HG02885 (cell line): ENCODE measurements at regions not wholly inside any gene's neighbourhood (a gene's known extent, or its start where the extent isn't known, plus 50 kb on each side); places are given as distances from the start of the nearest gene placed in this dataset.

Experiments
- ATAC-seq: cut with Tn5 transposase; IDR thresholded peaks from one replicate; pipeline ENCODE4 v1.9.1; 2021; ENCODE audit warnings: mild to moderate bottlenecking; ENCODE audit not compliant: unreplicated experiment, poor library complexity

DNA sequence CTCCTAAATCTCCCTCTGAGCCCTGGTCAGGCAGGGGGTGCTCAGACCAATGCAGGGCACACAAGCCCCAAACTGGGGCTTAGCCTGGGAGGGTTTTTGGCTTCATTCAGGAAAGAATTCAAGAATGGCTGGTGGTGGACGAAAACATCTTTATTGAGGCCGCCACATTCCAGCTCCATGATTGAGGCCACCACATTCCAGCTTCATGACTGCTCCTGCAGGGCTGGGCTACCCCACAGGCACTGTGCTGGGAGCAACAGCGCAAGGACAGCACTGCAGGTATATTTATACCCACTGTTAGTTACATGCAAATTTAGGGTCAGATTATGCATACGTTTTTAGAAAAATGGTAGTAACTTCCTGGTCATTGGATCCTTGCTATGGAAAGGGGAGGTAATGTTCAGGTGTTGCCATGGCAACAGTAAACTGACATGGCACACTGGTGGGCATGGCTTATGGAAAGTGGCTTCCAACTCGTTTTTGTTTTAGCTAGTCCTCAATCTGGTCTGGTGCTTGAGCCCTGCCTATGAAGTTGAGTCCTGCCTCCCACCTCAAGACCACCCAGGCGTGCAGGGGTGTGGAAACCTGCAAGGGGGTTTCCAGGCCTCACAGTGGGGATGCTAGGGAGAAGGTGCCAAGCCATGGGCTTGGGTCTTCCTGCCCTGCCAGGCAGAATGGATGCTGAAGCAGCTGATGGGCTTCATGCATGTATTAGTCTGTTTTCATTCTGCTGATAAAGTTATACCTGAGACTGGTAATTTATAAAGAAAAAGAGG is 348.7 kb upstream of the AJAP1 start:
- no peak for ATAC-seq

DNA sequence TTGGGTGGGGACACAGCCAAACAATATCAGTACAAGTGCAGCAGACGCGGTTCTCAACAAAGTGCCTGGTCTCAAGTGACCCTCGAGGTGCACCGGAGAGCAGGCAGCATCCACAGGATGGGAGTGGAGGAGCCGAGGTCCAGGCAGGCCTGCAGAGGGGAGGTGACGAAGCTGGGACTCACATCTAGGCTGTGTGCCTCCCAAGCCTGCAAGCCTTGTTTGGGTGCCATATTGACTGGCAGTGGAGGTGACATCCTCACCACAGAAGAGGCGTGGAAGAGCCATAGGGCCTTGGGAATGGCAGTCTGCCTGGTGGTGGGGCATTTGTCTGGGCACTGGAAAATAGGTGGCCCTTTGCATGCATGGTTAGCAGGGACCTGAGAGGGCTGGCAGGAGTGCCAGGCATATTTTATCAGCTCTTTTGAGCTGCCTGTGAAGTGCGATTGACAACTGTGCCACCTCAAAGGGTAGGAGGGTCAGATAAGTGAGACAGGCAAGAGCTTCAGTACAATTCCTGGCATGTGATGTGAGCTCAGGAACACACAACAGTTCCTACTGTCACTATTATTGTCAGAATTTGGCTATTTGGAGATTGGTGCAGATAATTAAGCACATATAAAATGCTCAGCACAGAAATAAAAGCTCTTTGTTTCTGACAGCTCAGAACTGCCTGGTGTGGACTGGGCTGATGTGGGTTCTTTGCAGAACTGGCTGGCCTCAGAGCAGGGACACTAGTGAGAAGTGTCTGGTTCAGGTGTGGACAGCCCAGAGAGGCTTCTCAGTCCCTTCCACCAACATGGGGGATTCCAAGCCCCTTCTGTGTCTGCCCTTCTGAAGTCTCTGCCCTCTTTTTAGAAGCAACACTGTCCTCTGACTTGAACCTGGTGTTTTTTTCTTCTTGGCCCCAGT is 347.6 kb upstream of the AJAP1 start:
- ATAC-seq: no peak

DNA sequence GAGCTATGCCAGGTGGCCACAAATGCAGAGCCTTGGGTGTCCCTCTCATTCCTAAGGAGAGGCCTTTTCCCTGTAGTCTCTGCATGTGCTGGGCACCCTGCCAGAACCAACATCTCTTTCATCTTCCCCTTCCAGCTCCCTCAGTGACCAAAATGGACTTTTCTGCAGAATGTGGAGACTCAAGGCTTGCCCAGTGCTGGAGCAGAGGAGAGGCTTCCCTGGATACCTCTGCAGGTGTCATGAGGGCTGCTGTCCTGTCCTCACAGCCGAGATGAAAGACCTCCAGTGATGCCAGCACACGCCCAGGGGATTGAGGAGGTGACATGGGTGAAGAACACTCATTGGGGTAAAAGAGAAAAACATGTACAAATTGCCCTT is 347.0 kb upstream of the AJAP1 start:
- ATAC-seq: no peak

DNA sequence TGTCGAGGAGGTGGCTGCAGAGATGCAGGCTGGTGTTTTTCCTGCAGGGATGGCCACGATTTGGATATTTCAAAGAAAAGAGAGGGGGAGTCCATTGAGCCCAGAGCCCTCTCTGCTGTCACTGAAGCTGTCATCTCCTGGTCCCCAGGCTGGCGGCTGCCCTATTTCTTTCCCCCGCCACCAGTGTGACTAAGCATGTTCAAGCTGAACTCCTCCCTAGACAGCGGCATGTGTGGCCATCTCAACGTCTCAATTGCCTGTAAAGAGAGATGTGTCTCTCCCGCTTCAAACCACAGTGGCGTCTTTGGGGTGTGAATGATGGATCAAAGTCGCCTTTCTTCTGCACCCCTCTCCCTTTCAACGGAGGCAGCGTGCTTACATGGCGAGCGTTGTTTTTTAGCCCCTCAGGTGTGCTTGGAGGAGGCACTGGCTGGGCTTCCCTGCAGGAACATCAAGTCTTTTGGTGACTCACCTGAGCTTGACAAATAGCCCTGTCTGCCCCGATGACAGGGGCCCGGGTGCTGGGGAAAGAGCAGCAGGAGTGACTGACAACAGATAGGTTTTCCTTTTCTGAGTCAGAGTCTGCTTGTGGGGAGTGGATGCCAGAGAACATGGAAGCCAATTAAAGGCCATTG is 346.4 kb upstream of the AJAP1 start:
- no peak for ATAC-seq

DNA sequence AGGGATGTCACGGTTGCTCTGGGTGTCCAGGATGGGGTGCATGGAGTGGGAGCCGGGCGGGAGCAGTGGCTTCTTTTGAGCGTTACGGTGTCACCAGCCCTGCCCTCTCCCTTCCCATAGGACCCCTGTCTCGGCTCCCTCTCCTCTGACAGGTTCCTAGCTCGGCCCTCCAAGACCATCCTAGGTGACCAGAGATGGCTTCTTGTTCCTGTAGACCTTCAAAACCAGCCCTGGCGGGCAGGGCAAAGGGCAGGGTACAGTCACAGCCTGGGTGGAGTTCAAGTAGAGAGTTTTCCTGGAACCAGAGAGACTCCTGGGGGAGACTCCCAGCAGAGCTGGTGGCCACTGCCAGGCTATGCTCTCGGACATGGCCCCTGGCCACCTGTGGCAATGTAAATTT is 345.6 kb upstream of the AJAP1 start:
- ATAC-seq: no peak

DNA sequence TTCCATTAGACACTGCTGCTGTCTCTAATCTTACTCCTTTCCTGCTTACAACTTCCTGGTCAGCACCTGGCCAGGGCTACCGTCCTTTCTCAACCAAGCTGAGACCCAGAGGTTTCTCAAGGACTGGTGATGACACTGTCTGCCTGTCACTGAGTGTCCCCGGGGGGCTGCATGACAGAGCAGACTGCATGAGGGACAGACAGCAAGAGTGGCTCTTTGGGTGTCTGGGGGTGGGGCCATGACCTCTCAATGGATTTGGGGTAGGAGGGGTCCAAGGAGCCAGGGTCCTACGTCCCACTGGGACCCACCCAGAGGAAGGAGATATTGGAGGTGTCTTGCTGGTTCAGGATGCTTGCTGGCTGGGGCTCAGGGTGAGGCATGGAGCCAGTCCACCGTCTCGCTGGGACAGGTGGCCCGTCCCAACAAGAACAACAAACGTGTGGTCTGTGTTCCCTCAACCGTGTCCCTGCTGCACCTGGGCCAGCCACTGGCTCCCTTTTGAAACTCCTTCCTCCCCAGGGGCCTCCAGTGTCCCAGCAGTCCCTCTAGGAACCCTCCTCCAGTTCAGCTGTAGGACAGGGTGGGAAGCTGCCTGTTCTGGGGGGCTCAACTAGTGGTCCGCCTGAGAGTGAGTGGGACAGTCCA is 344.6 kb upstream of the AJAP1 start:
- no peak for ATAC-seq

DNA sequence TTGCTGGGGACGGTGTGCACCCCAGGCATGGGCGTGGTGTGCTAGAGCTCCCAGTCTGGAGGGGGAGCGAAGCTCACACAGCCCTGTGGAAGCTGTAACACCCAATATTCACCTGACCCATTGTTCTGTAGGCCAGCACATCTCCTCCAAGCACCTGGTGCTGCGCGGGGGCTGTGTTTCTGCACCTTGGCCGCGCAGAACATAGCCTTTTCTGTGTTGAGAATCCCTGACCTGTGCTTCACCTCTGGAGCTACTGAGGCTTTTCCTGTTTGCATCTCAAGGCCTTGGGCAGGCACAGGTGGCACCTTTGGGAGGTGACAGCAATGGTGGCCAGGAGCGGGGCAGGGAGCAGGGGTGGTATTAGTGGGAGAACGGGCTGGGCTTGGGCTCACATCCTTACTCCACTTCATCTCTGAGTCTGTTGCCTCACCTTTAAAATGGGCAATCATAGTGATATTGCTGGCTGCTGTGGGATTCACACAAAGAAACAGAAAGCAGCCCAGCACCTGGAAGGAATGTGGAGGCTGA is 343.9 kb upstream of the AJAP1 start:
- no peak for ATAC-seq

DNA sequence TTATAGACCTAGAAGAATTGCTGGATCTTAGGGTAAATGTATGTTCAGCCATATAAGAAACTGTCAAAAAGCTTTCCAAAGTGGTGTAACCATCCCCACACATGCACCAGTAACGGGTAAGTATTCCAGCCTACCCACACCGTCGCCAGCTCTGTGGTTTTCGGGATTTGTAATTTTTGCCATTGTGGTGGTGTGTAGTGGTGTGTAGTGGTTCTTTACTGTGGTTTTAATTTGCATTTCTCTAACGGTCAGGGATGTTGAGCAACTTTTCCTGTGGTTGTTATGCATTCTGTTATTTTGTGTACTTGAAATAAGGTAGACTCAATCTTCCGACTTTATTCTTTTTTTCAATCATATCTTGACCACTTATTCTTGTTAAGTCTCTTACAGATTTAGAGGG is 342.4 kb upstream of the AJAP1 start:
- ATAC-seq: no peak

DNA sequence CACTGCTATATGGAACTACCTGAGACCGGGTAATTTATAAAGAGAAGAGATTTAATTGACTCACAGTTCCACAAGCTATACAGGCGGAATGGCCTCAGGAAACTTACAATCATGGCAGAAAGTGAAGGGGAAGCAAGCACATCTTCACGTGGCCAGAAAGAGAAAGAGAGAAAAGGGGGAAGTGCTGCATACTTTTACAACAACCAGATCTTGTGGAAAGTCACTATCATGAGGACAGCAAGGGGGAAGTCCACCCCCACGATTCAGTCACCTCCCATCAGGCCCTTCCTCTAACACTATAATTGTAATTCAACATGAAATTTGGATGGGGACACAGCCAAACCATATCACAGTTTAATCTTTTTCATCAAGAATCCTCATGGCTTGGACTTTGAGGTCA is 339.2 kb upstream of the AJAP1 start:
- no peak for ATAC-seq

DNA sequence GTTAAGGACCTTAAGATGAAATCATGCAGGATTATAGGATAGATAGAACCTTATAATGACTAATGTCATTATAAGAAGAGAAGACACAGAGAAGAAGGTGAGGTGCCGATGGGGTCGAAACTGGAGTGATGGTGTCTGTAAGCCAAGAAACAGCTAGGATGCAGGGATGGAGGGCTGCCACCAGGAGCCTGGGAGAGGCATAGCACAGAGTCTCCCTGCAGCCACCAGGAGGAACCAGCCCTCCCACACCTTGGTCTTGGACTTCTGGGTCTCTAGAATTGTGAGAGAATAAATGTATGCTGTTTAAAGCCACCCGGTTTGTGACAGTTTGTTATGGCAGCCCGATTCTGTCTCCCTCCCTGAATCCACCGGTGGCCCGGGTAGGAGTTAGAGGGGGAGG is 337.2 kb upstream of the AJAP1 start:
- ATAC-seq: no peak

DNA sequence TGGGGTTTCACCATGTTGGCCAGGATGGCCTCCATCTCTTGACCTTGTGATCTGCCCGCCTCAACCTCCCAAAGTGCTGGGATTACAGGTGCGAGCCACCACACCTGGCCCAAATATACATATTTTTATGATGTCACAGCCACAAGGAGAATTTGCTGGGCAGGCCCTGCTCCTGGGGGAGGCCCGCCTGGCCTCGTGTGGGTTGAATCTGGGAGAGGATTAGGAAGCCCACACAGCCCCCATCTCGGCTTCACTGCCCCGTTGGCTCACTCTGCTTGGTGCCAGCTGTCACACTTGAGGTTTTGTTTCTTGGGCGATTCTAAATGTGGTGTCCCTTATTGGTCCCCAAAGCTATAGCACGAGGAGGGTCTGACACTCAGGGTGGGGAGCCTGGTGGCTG is 335.7 kb upstream of the AJAP1 start:
- no peak for ATAC-seq

DNA sequence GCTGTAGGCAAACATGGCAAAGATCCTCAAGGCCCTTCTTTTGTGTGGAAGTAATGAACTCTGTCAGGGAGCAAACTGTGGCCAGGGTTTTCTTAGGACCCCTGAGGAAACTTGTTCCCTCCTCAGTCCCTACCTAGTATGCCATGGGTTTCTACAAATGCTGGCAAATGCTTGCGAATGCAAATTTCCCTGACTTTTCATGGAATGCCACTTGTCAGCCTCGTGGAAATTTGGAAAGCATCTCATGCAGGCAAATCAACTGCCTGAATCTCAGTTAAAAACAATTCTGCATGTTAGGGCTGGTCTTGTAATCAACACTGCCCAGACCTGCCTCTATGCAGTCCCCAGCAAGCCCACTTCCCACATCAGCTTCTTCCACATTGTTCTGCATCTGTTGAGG is 334.9 kb upstream of the AJAP1 start:
- no peak for ATAC-seq

DNA sequence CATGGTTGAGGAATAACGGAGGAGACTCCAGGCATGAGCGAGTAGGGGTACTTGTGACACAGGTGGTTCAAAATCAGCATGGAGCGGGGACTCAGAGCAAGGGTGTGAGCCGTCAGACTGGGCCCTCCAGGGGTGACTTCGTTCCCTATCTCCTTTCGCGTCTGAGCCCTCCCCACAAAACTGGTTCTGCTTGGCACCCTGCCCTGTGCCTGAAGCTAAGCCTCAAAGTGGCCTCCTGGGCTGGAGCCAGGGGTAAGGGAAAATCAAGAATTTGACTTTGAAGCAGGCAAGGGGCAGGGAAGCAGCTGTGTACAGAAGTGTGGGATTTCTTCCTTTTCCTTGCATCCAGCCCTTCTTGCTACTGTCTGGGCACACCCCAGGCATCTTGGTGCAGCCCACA is 331.5 kb upstream of the AJAP1 start:
- no peak for ATAC-seq

DNA sequence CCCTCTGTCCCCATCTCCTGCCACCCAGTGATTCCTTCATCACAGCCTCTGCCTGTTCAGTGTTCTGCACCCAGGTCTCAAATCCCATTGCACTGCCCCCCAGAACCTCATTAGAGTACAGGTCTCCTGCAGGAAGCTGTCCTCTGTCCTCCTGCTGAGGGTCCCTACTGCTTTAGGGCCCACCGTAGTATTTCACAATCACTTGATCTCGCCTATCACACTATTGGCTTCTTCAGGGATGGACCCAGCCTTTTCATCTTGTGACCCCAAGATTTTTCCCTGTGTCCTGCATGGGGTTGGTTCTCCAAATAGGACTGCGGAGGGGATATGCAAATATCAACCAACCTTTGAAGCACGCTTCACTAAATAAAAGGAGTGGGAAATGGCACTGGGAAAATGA is 331.1 kb upstream of the AJAP1 start:
- ATAC-seq: no peak

DNA sequence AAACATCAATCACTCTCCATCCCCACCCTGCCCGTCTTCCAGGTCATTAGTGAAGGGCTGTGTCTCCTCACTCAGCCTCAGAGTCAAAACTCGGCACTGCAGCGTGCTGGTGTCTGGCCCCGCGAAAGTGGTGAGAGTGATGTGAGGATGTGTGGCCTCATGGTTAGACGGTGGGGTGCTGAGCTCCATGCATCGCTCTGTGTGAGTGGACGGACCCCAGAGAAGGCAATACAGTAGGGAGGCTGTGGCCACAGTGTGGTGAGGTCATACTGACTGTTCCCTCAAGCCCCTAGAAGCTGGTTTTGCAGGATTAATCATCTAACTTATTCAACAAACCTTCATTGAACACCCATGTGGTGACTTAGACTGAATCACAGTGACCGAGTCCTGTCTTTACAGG is 329.9 kb upstream of the AJAP1 start:
- ATAC-seq: no peak

DNA sequence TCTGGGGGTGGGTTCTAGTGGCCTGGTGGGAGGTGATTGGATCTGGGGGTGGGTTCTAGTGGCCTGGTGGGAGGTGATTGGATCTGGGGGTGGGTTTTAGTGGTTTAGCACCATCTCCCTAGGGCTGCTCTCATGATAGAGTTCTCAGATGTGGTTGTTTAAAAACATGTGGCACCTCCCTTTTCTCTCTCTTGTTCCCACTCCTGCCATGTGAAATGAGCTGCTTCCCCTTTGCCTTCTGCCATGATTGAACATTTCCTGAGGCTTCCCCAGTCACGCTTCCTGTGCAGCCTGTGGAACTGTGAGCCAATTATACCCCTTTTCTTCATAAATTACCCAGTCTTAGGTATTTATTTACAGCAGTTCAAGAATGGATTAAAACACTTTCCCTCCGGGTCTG is 327.3 kb upstream of the AJAP1 start:
- no peak for ATAC-seq

DNA sequence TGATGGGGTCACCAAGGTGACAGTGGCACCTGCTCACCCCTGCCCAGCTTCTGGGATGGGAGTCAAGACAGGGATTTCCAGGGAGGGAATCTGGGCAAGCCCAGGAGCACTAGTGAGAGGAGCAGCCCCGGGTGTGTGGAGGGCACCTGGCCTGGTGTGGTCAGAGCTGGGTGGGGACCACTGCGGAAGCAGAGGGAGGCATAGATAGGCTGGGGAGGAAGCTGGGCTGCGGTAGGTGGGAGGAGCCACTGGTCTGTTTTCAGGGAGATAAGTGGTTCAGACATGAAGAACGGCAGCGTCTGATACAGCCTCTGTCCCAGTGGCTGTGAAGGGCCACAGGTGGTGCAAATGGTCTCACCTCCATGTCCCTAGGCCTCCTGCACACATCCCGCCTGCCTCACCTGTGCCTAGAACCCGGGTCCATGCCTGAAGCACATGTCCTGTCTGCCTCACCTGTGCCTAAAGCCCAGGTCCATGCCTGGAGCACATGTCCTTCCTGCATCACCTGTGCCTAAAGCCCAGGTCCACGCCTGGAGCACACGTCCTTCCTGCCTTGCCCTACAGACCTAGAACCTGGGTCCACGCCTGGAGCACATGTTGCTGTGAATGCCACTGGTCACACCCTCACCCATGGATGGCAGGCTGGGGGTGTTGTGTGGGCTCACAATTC is 325.9 kb upstream of the AJAP1 start:
- ATAC-seq: no peak

DNA sequence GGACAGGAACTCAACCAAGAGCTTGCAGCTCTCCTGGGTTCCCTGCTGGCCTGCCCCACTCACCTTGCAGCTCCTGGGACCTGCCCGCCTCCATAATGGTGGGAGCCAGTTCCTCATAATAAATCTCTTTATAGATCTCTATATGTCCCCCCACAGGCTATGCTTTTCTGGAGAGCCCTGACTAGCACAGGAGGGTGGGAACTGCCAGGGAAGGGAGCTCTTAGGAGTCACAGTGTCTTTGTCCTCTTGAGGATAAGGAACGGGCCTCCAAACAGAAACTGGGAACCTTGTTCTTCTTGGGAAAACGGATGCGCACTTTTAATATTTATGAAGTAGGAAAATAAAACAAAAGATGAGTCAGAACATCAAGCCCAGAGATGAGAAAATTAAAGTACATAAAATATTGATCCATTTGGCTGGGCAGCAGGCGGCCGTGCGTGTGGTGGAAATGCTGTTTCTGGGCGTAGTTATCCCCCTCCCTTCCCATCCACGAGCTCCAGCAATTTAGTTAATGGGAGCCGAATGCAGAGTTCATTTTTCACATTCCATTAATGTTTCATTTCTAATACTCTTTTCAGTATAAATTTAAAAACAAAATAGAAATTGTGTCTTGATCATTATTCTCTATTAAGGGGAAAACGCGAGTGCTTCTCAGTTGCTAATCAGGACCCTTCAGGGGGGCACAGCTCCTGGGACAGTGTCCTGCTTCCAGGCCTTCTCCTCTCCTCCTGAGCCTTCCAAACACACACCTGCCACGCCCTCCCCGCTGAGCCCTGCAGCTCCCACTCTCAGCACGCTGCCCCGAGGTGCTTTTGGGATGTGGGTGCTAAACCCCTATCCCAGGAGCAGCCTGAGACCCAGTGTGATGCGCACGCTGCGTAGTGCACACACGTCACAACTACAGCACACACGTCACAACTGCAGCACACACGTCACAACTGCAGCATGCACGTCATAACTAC is 323.3 kb upstream of the AJAP1 start:
- ATAC-seq: no peak

DNA sequence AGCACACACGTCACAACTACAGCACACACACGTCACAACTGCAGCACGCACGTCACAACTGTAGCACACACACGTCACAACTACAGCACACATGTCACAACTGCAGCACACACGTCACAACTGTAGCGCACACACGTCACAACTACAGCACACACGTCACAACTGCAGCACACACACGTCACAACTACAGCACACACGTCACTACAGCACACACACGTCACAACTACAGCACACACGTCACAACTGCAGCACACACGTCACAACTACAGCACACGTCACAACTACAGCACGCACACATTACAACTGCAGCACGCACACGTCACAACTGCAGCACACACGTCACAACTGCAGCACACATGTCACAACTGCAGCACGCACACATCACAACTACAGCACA is 322.6 kb upstream of the AJAP1 start:
- no peak for ATAC-seq
